C4-2B (cell line): ENCODE measurements at regions not wholly inside any gene's neighbourhood (a gene's known extent, or its start where the extent isn't known, plus 50 kb on each side); places are given as distances from the start of the nearest gene placed in this dataset.

Experiments used
- ZFX ChIP-seq: fragments of 450-650 bp; IDR thresholded peaks from 2 replicates; pipeline ENCODE4 v1.6.1; 2017
- TF ChIP-seq, protein P1 (sequence below): fragments of 450-650 bp; conservative IDR thresholded peaks from 2 replicates; pipeline ENCODE4 v1.5.1; 2017; ENCODE audit warnings: mild to moderate bottlenecking

DNA sequence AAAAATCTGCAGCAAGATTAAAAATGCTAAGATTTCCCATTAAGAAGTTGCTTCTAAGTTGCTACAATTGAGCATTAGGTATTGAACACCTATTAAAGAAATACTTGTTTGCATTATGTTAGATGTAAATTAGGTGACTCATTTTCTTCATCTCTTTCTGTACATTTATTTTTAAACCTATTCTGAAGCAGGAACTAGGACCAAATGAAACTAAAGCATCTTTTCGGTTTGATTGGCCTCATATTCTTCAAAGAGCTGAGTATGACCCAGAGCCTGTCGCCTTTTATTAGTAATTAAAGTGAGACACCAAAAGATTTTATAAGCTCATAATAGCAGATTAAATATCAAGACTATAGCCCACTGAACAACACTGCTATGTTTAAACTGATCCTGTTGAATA, 83.4 kb upstream of the ZEB2 start:
- TF ChIP-seq, protein P1, sequence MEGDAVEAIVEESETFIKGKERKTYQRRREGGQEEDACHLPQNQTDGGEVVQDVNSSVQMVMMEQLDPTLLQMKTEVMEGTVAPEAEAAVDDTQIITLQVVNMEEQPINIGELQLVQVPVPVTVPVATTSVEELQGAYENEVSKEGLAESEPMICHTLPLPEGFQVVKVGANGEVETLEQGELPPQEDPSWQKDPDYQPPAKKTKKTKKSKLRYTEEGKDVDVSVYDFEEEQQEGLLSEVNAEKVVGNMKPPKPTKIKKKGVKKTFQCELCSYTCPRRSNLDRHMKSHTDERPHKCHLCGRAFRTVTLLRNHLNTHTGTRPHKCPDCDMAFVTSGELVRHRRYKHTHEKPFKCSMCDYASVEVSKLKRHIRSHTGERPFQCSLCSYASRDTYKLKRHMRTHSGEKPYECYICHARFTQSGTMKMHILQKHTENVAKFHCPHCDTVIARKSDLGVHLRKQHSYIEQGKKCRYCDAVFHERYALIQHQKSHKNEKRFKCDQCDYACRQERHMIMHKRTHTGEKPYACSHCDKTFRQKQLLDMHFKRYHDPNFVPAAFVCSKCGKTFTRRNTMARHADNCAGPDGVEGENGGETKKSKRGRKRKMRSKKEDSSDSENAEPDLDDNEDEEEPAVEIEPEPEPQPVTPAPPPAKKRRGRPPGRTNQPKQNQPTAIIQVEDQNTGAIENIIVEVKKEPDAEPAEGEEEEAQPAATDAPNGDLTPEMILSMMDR, result no peak
- TF ChIP-seq ZFX, result no peak
